HCT116 (cell line): ENCODE measurements at regions not wholly inside any gene's neighbourhood (a gene's known extent, or its start where the extent isn't known, plus 50 kb on each side); places are given as distances from the start of the nearest gene placed in this dataset.

Experiments
- ATAC-seq: fragments of 200-7000 bp; cut with Tn5 transposase; 2 replicates; pipeline ENCODE4 v1.9.1; 2020; ENCODE audit warnings: mild to moderate bottlenecking, moderate library complexity
- BruUV-seq: library from RNA; stranded (reverse); fragments of 400-500 nt; replicated peaks from 2 replicates; lab custom pipeline; 2021; lab: Mats Ljungman, UMichigan
- CTCF ChIA-PET: fragments of 300-600 bp; sonication (Branson Sonifier 250); formaldehyde crosslinking; loops from one replicate; lab custom pipeline; 2021; ENCODE audit warnings: antibody characterized with exemption; lab: Charles Lee
- POLR2A ChIA-PET: fragments of 300-600, 350-600 bp; sonication (Branson Sonifier 250); formaldehyde crosslinking; loops from one replicate; lab custom pipeline; 2021; ENCODE audit warnings: antibody characterized with exemption; lab: Charles Lee
- RAD21 ChIA-PET, 2 experiments: fragments of 300-600 bp; sonication (Branson Sonifier 250); formaldehyde crosslinking; loops; one replicate each; lab custom pipeline; 2023; ENCODE audit warnings: low total read pairs in 2 of 2; ENCODE audit not compliant: uncharacterized antibody in 2 of 2, unreplicated experiment in 2 of 2, low non-redundant PET in 1 of 2; lab: Charles Lee
- DNase-seq: peaks from one replicate; pipeline ENCODE4 v3.0.0-alpha.2; 2010; ENCODE audit warnings: low read depth, low spot score
- H2AFZ ChIP-seq: fragments of 200-600 bp; shearing (Covaris generic), sonication (generic); 2 replicates; pipeline ENCODE4 v1.6.1; 2017; ENCODE audit warnings: low read depth, mixed run types, mixed read lengths, antibody characterized with exemption, low read length; ENCODE audit not compliant: poor library complexity, severe bottlenecking
- H3K27ac ChIP-seq: 2 replicates; pipeline ENCODE4 v1.5.1; 2012; ENCODE audit warnings: low read depth, low read length
- H3K27me3 ChIP-seq: fragments of 200-600 bp; sonication (generic); 2 replicates; pipeline ENCODE4 v1.6.1; 2016; ENCODE audit warnings: mixed run types, low read length, mixed read lengths; ENCODE audit not compliant: insufficient read depth
- H3K36me3 ChIP-seq, 2 experiments: fragments of 200-500 bp in 1 of 2; fragments of 200-600 bp in 1 of 2; sonication (Bioruptor generic) in 1 of 2; sonication (generic) in 1 of 2; 2 replicates each; pipeline versions ENCODE4 v1.5.1 to v1.6.1; 2014 to 2016; ENCODE audit warnings: low read length in 2 of 2, inconsistent platforms in 1 of 2, mixed read lengths in 1 of 2, mixed run types in 1 of 2; ENCODE audit not compliant: insufficient read depth in 2 of 2, control insufficient read depth in 1 of 2
- H3K4me1 ChIP-seq, 2 experiments: fragments of 200-600 bp in 1 of 2; sonication (generic) in 1 of 2; 2 replicates each; pipeline versions ENCODE4 v1.5.1 to v1.6.1; 2012 to 2017; ENCODE audit warnings: low read length in 2 of 2, inconsistent platforms in 1 of 2, mild to moderate bottlenecking in 1 of 2, mixed read lengths in 1 of 2, mixed run types in 1 of 2, moderate library complexity in 1 of 2; ENCODE audit not compliant: insufficient read depth in 2 of 2, control insufficient read depth in 1 of 2
- H3K4me2 ChIP-seq: fragments of 200-600 bp; sonication (generic); 2 replicates; pipeline ENCODE4 v1.6.1; 2017; ENCODE audit warnings: mixed run types, low read length, mixed read lengths
- H3K4me3 ChIP-seq, 2 experiments: fragments of 200-600 bp in 1 of 2; sonication (generic) in 1 of 2; replicated peaks in 1 of 2; 2 replicates each; pipeline ENCODE4 v1.5.1; 2011 to 2016; ENCODE audit warnings: low read length in 2 of 2, control low read depth in 1 of 2, low read depth in 1 of 2, mild to moderate bottlenecking in 1 of 2, mixed read lengths in 1 of 2, mixed run types in 1 of 2
- H3K79me2 ChIP-seq: fragments of 200-600 bp; sonication (generic); 2 replicates; pipeline ENCODE4 v1.6.1; 2017; ENCODE audit warnings: mild to moderate bottlenecking, mixed run types, low read length, moderate library complexity, mixed read lengths; ENCODE audit not compliant: insufficient read depth
- H3K9ac ChIP-seq: fragments of 200-600 bp; sonication (generic); 2 replicates; pipeline ENCODE4 v1.6.1; 2016; ENCODE audit warnings: low read length, mixed read lengths
- H3K9me2 ChIP-seq: fragments of 200-600 bp; sonication (generic), shearing (Covaris generic); 2 replicates; pipeline ENCODE4 v1.6.1; 2017; ENCODE audit warnings: mixed run types, mild to moderate bottlenecking, moderate library complexity; ENCODE audit not compliant: insufficient read depth
- H3K9me3 ChIP-seq, 2 experiments: fragments of 200-500 bp in 1 of 2; fragments of 200-600 bp in 1 of 2; sonication (Bioruptor generic) in 1 of 2; sonication (generic) in 1 of 2; 2 replicates each; pipeline ENCODE4 v1.6.1; 2014 to 2017; ENCODE audit warnings: low read length in 2 of 2, mixed read lengths in 2 of 2, inconsistent platforms in 1 of 2, low read depth in 1 of 2, mild to moderate bottlenecking in 1 of 2, mixed run types in 1 of 2, moderate library complexity in 1 of 2; ENCODE audit not compliant: control insufficient read depth in 1 of 2, insufficient read depth in 1 of 2
- H4K20me1 ChIP-seq: fragments of 200-600 bp; sonication (generic), shearing (Covaris generic); 2 replicates; pipeline ENCODE4 v1.6.1; 2017; ENCODE audit warnings: mixed run types, mild to moderate bottlenecking, moderate library complexity; ENCODE audit not compliant: insufficient read depth
- ATF3 ChIP-seq: IDR thresholded peaks from 2 replicates; pipeline ENCODE4 v1.6.1; 2012
- CBX3 ChIP-seq: IDR thresholded peaks from 2 replicates; pipeline ENCODE4 v1.6.1; 2012; ENCODE audit warnings: low read depth
- CTCF ChIP-seq, 3 experiments: fragments of 200-600 bp in 1 of 3; sonication (generic) in 1 of 3; IDR thresholded peaks in 2 of 3; conservative IDR thresholded peaks in 1 of 3; 2 replicates each; pipeline ENCODE4 v1.5.1; 2012 to 2017; ENCODE audit warnings: low read depth in 2 of 3, low read length in 2 of 3, antibody characterized with exemption in 1 of 3, borderline replicate concordance in 1 of 3, control low read depth in 1 of 3, mild to moderate bottlenecking in 1 of 3, mixed read lengths in 1 of 3, mixed run types in 1 of 3, moderate library complexity in 1 of 3; ENCODE audit not compliant: insufficient read depth in 1 of 3
- EGR1 ChIP-seq: IDR thresholded peaks from 2 replicates; pipeline ENCODE4 v1.6.1; 2012; ENCODE audit warnings: low read depth
- EZH2 ChIP-seq: fragments of 200-600 bp; sonication (generic); IDR thresholded peaks from 2 replicates; pipeline ENCODE4 v1.6.1; 2017; ENCODE audit warnings: antibody characterized with exemption, mixed run types
- EZH2phosphoT487 ChIP-seq: fragments of 200-600 bp; IDR thresholded peaks from 2 replicates; pipeline ENCODE4 v1.6.1; 2018; ENCODE audit warnings: antibody characterized with exemption, borderline replicate concordance
- FOSL1 ChIP-seq: IDR thresholded peaks from 2 replicates; pipeline ENCODE4 v1.6.1; 2012; ENCODE audit warnings: low read depth
- JUND ChIP-seq: IDR thresholded peaks from 2 replicates; pipeline ENCODE4 v1.6.1; 2012
- MAX ChIP-seq: IDR thresholded peaks from 2 replicates; pipeline ENCODE4 v1.6.1; 2012
- POLR2A ChIP-seq: IDR thresholded peaks from 2 replicates; pipeline ENCODE4 v1.7.0; 2011; ENCODE audit warnings: borderline replicate concordance; ENCODE audit not compliant: insufficient read depth, insufficient read length; ENCODE audit errors: extremely low read depth
- RAD21 ChIP-seq: IDR thresholded peaks from 2 replicates; pipeline ENCODE4 v1.6.1; 2012; ENCODE audit warnings: low read depth, mild to moderate bottlenecking
- SIN3A ChIP-seq: IDR thresholded peaks from 2 replicates; pipeline ENCODE4 v1.6.1; 2012; ENCODE audit warnings: low read depth
- SP1 ChIP-seq: IDR thresholded peaks from 2 replicates; pipeline ENCODE4 v1.6.1; 2012; ENCODE audit warnings: low read depth
- SRF ChIP-seq: IDR thresholded peaks from 2 replicates; pipeline ENCODE4 v1.6.1; 2012; ENCODE audit warnings: low read depth
- YY1 ChIP-seq: IDR thresholded peaks from 2 replicates; pipeline ENCODE4 v1.6.1; 2011; ENCODE audit warnings: low read length, low read depth, moderate library complexity, mild to moderate bottlenecking; ENCODE audit not compliant: insufficient replicate concordance; ENCODE audit errors: extremely low read depth
- ZBTB33 ChIP-seq: IDR thresholded peaks from 2 replicates; pipeline ENCODE4 v1.6.1; 2011; ENCODE audit warnings: mild to moderate bottlenecking, low read length, moderate library complexity; ENCODE audit not compliant: insufficient replicate concordance; ENCODE audit errors: extremely low read depth
- ZNF274 ChIP-seq: fragments of 200-500 bp; sonication (Bioruptor generic); IDR thresholded peaks from 2 replicates; pipeline ENCODE4 v1.6.1; 2014; ENCODE audit warnings: mild to moderate bottlenecking, low read depth, low read length, inconsistent platforms
- intact Hi-C: fragments of 100-400 bp; cut with micrococcal nuclease; formaldehyde crosslinking; loops from 2 replicates; pipeline ENCODE4 v1.10.0; 2022

- intact Hi-C loops: no loop called here
- no TSS peak for BruUV-seq
- no peak for DNase-seq
These were observed 163.0 kb downstream of the DDX1 start for GRCh38 chr2:15754703-15755099.

GRCh38 chr2:15755528-15755927 is 163.9 kb downstream of the DDX1 start:
- BruUV-seq: no TSS peak
- ChIA-PET RAD21 (no interaction called here), CTCF (no interaction called here), POLR2A (no interaction called here)
- intact Hi-C loops: no loop called here
- Histone ChIP-seq H3K9me3 (no peaks in the 10 kb centered on the region), H3K4me1 (no peaks in the 10 kb centered on the region), H3K79me2 (no peaks in the 10 kb centered on the region), H3K27me3 (peaks cover 16% of the 10 kb centered on the region; the same call in 1 of the 2 replicates), H4K20me1 (no peaks in the 10 kb centered on the region), H3K27ac (no peak overlapping the region), H3K9ac (no peak overlapping the region), H3K36me3 (no peaks in the 10 kb centered on the region), H3K9me2 (no peaks in the 10 kb centered on the region), H2AFZ (no peak overlapping the region), H3K4me2 (no peak overlapping the region), H3K4me3 (no peak overlapping the region)
- DNase-seq (no peak), ATAC-seq (no peak)
- TF ChIP-seq YY1 (no peak), SIN3A (no peak), EZH2 (no peak), ZNF274 (no peak), SRF (no peak), FOSL1 (no peak), RAD21 (no peak), ATF3 (no peak), EGR1 (no peak), SP1 (no peak), POLR2A (no peak), JUND (no peak), MAX (no peak), CBX3 (no peak), EZH2phosphoT487 (no peak), CTCF (IDR thresholded peaks at IDR 0.05 in 2 of 3, conservative IDR thresholded peaks at IDR 0.05 in 1 of 3; ENCODE audit: borderline replicate concordance in 1 of 3, insufficient read depth in 1 of 3, low read depth in 2 of 3, low read length in 2 of 3) (no peak), ZBTB33 (no peak)

More at GRCh38 chr2:15754703-15755099, 163.0 kb downstream of the DDX1 start:
- Histone ChIP-seq H3K27ac (no peak overlapping the region), H4K20me1 (no peaks in the 10 kb centered on the region), H3K4me1 (no peaks in the 10 kb centered on the region), H3K4me2 (no peak overlapping the region), H3K36me3 (no peaks in the 10 kb centered on the region), H3K9ac (no peak overlapping the region), H3K9me2 (no peaks in the 10 kb centered on the region), H3K79me2 (no peaks in the 10 kb centered on the region), H3K27me3 (peaks cover 13% of the 10 kb centered on the region; the same call in 1 of the 2 replicates), H3K4me3 (no peak overlapping the region), H3K9me3 (no peaks in the 10 kb centered on the region), H2AFZ (no peak overlapping the region)
- CTCF ChIA-PET: no interaction called here
- ATAC-seq: no peak
- TF ChIP-seq JUND: no peak
- POLR2A ChIA-PET: no interaction called here
- RAD21 ChIA-PET: no interaction called here
